Choroid plexus epithelial cell (primary cell): ENCODE measurements at regions not wholly inside any gene's neighbourhood (a gene's known extent, or its start where the extent isn't known, plus 50 kb on each side); places are given as distances from the start of the nearest gene placed in this dataset.

Source experiments
- DNase-seq: peaks from one replicate; pipeline ENCODE4 v3.0.0-alpha.2; 2010; ENCODE audit warnings: low read depth
- H3K4me3 ChIP-seq: 2 replicates; pipeline ENCODE4 v1.5.1; 2011; ENCODE audit warnings: low read depth, mild to moderate bottlenecking, control low read depth, low read length, moderate library complexity
- TF ChIP-seq, protein P1 (sequence below): conservative IDR thresholded peaks from 2 replicates; pipeline ENCODE4 v1.5.1; 2011; ENCODE audit warnings: low read depth, mild to moderate bottlenecking, control low read depth, inconsistent platforms, low read length, moderate library complexity

DNA sequence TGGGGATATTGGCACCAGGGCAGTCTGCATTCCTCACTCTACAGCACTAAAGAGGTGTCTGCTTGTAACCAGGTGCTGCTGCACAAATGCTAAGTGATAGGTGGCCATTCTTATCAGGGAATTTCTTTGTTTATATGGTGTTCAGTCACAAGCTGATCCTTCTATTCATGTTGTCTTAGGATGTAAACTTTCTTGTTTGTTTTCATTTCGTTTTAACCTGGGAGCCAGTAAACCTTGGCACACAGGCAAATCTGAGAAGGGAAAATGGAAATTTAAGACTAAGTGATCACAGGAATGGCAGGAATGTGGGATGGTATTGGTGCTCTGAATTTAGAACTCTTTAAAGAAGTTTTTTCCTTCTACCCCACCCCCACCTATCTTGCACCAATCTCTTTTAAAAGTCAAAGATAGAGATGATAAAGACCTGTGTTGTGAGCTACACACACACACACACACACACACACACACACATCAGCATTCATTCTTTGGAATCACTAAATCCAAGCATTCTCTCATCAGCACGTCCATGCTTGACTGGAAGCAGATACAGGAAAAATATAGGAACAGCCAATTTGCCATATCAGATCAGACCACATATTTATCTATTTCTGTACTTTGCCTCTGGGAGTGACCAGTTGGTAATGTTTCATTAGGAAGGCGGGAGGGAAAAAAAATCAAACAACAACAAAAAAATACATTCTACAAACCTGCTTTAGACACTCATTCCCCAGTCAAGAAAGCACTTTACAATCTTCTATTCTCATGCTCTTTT lies 451.4 kb upstream of the ADGRL2 start:
- DNase-seq, result no peak
- TF ChIP-seq, protein P1, sequence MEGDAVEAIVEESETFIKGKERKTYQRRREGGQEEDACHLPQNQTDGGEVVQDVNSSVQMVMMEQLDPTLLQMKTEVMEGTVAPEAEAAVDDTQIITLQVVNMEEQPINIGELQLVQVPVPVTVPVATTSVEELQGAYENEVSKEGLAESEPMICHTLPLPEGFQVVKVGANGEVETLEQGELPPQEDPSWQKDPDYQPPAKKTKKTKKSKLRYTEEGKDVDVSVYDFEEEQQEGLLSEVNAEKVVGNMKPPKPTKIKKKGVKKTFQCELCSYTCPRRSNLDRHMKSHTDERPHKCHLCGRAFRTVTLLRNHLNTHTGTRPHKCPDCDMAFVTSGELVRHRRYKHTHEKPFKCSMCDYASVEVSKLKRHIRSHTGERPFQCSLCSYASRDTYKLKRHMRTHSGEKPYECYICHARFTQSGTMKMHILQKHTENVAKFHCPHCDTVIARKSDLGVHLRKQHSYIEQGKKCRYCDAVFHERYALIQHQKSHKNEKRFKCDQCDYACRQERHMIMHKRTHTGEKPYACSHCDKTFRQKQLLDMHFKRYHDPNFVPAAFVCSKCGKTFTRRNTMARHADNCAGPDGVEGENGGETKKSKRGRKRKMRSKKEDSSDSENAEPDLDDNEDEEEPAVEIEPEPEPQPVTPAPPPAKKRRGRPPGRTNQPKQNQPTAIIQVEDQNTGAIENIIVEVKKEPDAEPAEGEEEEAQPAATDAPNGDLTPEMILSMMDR, result no peak
- no peak overlapping the region for H3K4me3 ChIP-seq

DNA sequence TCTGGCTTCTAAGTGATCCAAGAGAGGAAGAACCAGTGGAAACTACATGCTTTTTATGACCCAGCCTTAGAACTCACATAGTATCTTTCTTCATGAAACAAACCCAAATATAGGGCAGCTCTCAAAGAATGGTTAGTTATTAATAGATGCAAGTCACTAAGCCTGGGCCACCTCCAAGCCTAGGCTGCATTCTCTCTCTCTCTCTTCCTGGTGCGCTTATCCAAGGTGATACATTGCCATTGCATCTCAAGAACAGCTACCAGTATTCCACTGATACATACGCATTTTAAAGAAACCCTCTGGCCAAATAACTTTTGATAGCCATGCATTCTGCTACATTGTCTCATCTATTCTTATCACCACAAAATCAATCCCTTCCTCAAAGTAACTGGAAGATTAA lies 455.6 kb upstream of the ADGRL2 start:
- no peak overlapping the region for H3K4me3 ChIP-seq
- TF ChIP-seq, protein P1, result no peak
- DNase-seq, result no peak

DNA sequence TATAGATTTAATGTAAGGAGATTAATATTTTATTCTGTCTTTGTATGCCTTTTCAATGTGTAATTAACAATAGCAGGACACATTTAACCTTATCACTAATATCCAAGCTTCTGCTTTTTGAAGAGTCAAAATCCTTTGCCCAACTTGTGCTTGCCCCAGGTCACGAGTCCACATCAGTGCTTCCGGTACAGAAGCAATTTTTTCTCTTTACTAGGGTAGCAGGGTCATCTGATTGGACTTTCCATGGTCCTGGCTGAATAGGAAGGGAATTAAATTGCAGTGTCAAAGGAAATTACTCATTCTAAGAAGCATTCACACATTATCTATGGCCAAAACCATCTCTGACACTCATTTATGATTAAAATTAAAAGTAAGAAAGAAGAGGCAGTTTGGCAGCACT lies 460.5 kb upstream of the ADGRL2 start:
- no peak overlapping the region for H3K4me3 ChIP-seq
- TF ChIP-seq, protein P1, result no peak
- no peak for DNase-seq

DNA sequence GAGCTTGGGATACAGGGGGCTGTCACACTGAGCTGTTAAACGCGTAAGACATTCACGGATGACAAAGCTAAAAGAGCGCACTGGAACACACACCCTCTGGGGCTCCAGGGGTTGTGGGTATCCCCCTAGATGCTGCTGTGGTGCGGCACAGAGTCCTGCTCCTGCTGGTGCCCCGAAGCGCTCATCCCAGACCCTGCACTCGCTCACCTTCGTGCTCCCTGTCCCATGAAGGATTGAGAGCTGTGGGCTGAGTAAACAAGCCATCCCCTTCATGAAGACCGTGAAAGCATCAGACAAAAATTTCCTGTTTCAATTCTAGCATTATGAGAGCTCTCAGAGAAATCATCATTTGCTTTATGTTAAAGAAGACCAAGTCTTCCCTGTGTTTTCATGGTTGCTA lies 463.5 kb upstream of the ADGRL2 start:
- TF ChIP-seq, protein P1, result no peak
- no peak overlapping the region for H3K4me3 ChIP-seq
- DNase-seq, result no peak

DNA sequence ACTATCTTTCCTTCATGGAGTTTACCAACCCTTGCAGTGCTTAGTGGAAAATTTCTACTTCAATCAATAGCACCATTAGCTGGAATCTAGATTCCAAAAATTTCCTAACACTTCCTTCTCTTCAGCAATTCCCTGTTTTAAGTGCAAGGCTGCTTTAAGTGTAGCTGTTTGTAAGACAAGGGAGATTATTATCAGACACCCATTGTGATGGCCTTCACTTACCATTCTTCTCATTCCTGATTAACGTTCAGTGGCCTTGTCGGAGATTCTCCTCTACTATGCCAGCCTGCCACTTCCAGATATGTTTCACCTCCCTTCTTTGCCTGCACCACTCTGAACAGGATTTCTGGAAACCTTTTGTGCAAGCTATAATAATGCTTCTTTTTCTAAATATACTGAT lies 464.9 kb upstream of the ADGRL2 start:
- TF ChIP-seq, protein P1, result no peak
- no peak for DNase-seq

DNA sequence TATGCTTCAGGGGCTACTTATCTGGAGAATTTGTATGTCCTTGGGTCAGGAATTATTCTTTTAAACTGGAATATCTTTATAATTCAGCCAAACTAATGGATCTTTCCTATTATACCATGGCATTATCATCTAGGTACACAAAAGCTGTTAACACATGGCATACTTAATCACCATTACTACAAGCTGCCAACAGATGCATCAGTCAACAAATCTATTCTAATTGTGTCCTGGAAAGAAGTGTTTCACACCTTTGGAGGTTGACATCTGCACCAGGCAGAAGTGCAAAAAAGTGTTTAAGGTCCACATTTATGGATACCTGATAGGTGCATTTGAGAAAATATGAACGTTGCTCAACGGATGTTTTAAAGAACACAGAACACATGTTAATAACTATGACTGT lies 470.2 kb upstream of the ADGRL2 start:
- DNase-seq, result no peak
- no peak overlapping the region for H3K4me3 ChIP-seq
- TF ChIP-seq, protein P1, result no peak

More for the DNA sequence above, 464.9 kb upstream of the ADGRL2 start:
- no peak overlapping the region for H3K4me3 ChIP-seq

DNA sequence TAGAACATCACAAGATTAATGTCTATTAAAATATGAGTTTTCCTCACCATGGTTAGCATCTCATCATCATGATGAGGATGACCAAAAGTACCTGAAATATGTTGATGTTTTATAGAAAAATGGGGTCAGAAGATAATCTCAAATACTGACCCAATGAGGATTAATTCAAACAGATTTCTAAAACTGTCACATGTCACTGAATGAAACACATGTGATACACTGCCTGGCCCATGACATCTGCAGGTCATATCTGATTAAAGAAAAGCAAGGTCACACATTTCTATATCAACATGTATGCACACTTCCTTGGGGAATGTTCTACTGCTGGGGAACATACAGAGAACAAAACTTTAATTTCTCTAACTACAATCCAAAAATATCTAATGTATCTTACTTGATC lies 470.6 kb upstream of the ADGRL2 start:
- no peak for DNase-seq
- H3K4me3 ChIP-seq, result no peak overlapping the region
- TF ChIP-seq, protein P1, result no peak
